Mesenchymal stem cell (in vitro differentiated cells and primary cell): ENCODE measurements at regions not wholly inside any gene's neighbourhood (a gene's known extent, or its start where the extent isn't known, plus 50 kb on each side); places are given as distances from the start of the nearest gene placed in this dataset.

ENCODE experiments used
- DNase-seq: peaks from one replicate; pipeline ENCODE4 v3.0.0-alpha.2; 2013
- H2AFZ ChIP-seq: one replicate; pipeline ENCODE4 v1.6.1; 2013; ENCODE audit warnings: low read depth, mild to moderate bottlenecking, control low read depth, inconsistent platforms, low read length, moderate library complexity
- H2AK5ac ChIP-seq: 2 replicates; pipeline ENCODE4 v1.6.1; 2013; ENCODE audit warnings: low read length, moderate library complexity, mild to moderate bottlenecking, inconsistent platforms; ENCODE audit not compliant: severe bottlenecking
- H2BK120ac ChIP-seq: one replicate; pipeline ENCODE4 v1.6.1; 2013; ENCODE audit warnings: low read depth, mild to moderate bottlenecking, inconsistent platforms, low read length, moderate library complexity
- H2BK12ac ChIP-seq, 2 experiments: one replicate each; pipeline ENCODE4 v1.6.1; 2013; ENCODE audit warnings: inconsistent platforms in 2 of 2, low read length in 2 of 2, mild to moderate bottlenecking in 2 of 2, moderate library complexity in 2 of 2, control low read depth in 1 of 2
- H2BK15ac ChIP-seq: one replicate; pipeline ENCODE4 v1.6.1; 2013; ENCODE audit warnings: mild to moderate bottlenecking, low read depth, inconsistent platforms; ENCODE audit not compliant: poor library complexity, severe bottlenecking
- H2BK5ac ChIP-seq: 2 replicates; pipeline ENCODE4 v1.6.1; 2013; ENCODE audit warnings: low read depth, mild to moderate bottlenecking, low read length, control low read depth, inconsistent platforms; ENCODE audit not compliant: poor library complexity, severe bottlenecking
- H3K14ac ChIP-seq, 2 experiments: one replicate each; pipeline ENCODE4 v1.6.1; 2013; ENCODE audit warnings: inconsistent platforms in 2 of 2, low read length in 2 of 2, control low read depth in 1 of 2, mild to moderate bottlenecking in 1 of 2, moderate library complexity in 1 of 2
- H3K18ac ChIP-seq, 2 experiments: one replicate each; pipeline ENCODE4 v1.6.1; 2013; ENCODE audit warnings: inconsistent platforms in 2 of 2, low read length in 2 of 2, control low read depth in 1 of 2, low read depth in 1 of 2, mild to moderate bottlenecking in 1 of 2
- H3K23ac ChIP-seq, 2 experiments: one replicate each; pipeline ENCODE4 v1.6.1; 2013; ENCODE audit warnings: inconsistent platforms in 2 of 2, low read length in 2 of 2, mild to moderate bottlenecking in 2 of 2, moderate library complexity in 2 of 2, control low read depth in 1 of 2
- H3K27ac ChIP-seq: 2 replicates; pipeline ENCODE4 v1.5.1; 2013; ENCODE audit warnings: mild to moderate bottlenecking, moderate library complexity, low read length, control low read depth, inconsistent platforms; ENCODE audit not compliant: poor library complexity, severe bottlenecking
- H3K27me3 ChIP-seq, 2 experiments: 2 replicates each; pipeline versions ENCODE4 v1.6.1 to v1.7.0; 2013; ENCODE audit warnings: low read length in 2 of 2, mild to moderate bottlenecking in 2 of 2, moderate library complexity in 2 of 2, control low read depth in 1 of 2, inconsistent platforms in 1 of 2; ENCODE audit not compliant: control insufficient read depth in 1 of 2, insufficient read depth in 1 of 2
- H3K36me3 ChIP-seq, 2 experiments: 2 replicates each; pipeline versions ENCODE4 v1.6.1 to v1.7.0; 2013; ENCODE audit warnings: low read length in 2 of 2, control low read depth in 1 of 2, inconsistent platforms in 1 of 2, low read depth in 1 of 2, mild to moderate bottlenecking in 1 of 2; ENCODE audit not compliant: insufficient read depth in 2 of 2, control insufficient read depth in 1 of 2
- H3K4ac ChIP-seq, 2 experiments: one replicate each; pipeline ENCODE4 v1.6.1; 2013; ENCODE audit warnings: inconsistent platforms in 2 of 2, low read length in 2 of 2, mild to moderate bottlenecking in 2 of 2, moderate library complexity in 2 of 2, control low read depth in 1 of 2, low read depth in 1 of 2
- H3K4me1 ChIP-seq: 2 replicates; pipeline ENCODE4 v1.6.1; 2013; ENCODE audit warnings: low read depth, low read length, control low read depth; ENCODE audit not compliant: control insufficient read depth, insufficient read depth
- H3K4me2 ChIP-seq: 2 replicates; pipeline ENCODE4 v1.6.1; 2013; ENCODE audit warnings: low read length, mild to moderate bottlenecking, inconsistent platforms; ENCODE audit not compliant: poor library complexity, severe bottlenecking
- H3K4me3 ChIP-seq, 2 experiments: 2 replicates each; pipeline versions ENCODE4 v1.5.1 to v1.7.0; 2013; ENCODE audit warnings: low read length in 2 of 2, mild to moderate bottlenecking in 2 of 2, control low read depth in 1 of 2, low read depth in 1 of 2; ENCODE audit not compliant: insufficient read depth in 1 of 2
- H3K79me1 ChIP-seq: replicated peaks from 2 replicates; pipeline ENCODE4 v1.6.1; 2013; ENCODE audit warnings: mild to moderate bottlenecking, control low read depth, low read length, inconsistent platforms; ENCODE audit not compliant: poor library complexity, severe bottlenecking
- H3K9ac ChIP-seq: 2 replicates; pipeline ENCODE4 v1.7.0; 2013; ENCODE audit warnings: mild to moderate bottlenecking, low read length, moderate library complexity
- H3K9me3 ChIP-seq: 2 replicates; pipeline ENCODE4 v1.7.0; 2013; ENCODE audit warnings: mild to moderate bottlenecking, low read length; ENCODE audit not compliant: control insufficient read depth
- H4K8ac ChIP-seq: one replicate; pipeline ENCODE4 v1.6.1; 2013; ENCODE audit warnings: inconsistent platforms, mild to moderate bottlenecking, low read length, moderate library complexity
- H4K91ac ChIP-seq: one replicate; pipeline ENCODE4 v1.6.1; 2013; ENCODE audit warnings: mild to moderate bottlenecking, low read length, inconsistent platforms
- WGBS: methylation state at CpG from one replicate; pipeline ENCODE4 v1.1.7; 2013; ENCODE audit warnings: mixed read lengths; 5-methylcytosine and 5-hydroxymethylcytosine counted together

DNA sequence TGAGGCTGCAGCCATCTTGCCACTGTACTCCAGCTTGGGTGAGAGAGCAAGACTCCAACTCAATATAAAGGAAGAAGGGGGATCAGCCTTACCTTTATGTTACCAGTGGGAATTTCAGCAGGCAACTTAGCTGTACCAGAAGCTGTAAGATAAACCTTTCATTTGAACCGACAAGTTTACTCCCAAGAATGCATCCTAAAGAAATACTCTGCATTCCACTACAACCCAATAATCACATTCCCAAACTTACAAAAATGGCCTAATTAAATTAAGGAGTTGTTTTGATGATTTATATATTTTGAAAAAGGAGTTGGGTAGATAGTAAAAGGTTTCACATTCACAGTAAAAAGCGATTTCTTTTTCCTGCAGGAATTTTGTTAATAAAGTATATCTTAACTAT, 241.4 kb downstream of the TTC8 start:
- Histone ChIP-seq H3K36me3 (no peaks in the 10 kb centered on the region), H2BK120ac (no peak overlapping the region), H2AFZ (no peak overlapping the region), H2AK5ac (no peak overlapping the region), H4K91ac (no peak overlapping the region), H2BK15ac (no peak overlapping the region), H3K23ac (no peak overlapping the region), H3K18ac (no peak overlapping the region), H3K9ac (no peak overlapping the region), H3K14ac (no peak overlapping the region), H3K4me1 (no peaks in the 10 kb centered on the region), H4K8ac (no peak overlapping the region), H3K9me3 (no peaks in the 10 kb centered on the region), H3K27me3 (no peaks in the 10 kb centered on the region), H3K4me2 (no peak overlapping the region), H3K79me1 (no peaks in the 10 kb centered on the region), H2BK5ac (no peak overlapping the region), H3K4me3 (no peak overlapping the region), H3K4ac (no peak overlapping the region), H3K27ac (no peak overlapping the region), H2BK12ac (no peak overlapping the region)
- no peak for DNase-seq
- no CpG with 5 or more reads among the region's 2 CpGs for WGBS

DNA sequence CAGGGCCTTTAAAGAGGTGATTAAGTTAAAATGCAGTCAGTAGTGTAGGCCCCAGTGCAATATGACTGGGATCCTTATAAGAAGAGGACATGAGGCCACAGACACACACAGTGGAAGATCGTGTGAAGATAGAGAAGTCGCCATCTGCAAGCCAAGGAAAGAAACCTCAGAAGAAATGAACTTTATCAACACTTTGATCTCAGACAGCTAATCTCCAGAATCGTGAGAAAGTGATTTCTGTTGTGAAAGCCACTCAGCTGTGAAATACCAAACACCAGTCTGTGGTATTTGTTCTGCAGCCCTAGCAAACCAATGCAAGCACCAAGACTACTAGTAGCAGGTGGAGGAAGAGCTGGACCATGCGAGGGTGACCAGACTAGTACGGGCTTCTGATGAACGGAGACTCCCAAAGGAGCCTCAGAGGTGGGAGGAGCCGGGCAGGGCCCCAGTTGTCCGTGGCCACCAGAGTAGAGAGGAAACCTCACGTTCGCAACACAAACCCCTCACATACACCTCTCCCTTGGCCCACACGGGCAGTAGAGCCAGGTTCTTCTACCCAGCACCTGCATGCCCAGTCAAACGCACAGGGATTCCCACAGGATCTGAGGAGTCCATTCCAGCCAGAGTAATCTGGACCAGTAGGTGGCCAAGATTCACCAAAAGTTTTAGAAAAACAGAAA, 243.0 kb downstream of the TTC8 start:
- Histone ChIP-seq H2AFZ (no peak overlapping the region), H3K4me1 (no peaks in the 10 kb centered on the region), H3K4ac (no peak overlapping the region), H2BK12ac (no peak overlapping the region), H3K4me3 (no peak overlapping the region), H3K18ac (no peak overlapping the region), H3K36me3 (no peaks in the 10 kb centered on the region), H3K4me2 (no peak overlapping the region), H3K23ac (no peak overlapping the region), H2BK120ac (no peak overlapping the region), H4K8ac (no peak overlapping the region), H3K14ac (no peak overlapping the region), H3K27me3 (no peaks in the 10 kb centered on the region), H2AK5ac (no peak overlapping the region), H3K9me3 (no peaks in the 10 kb centered on the region), H2BK5ac (no peak overlapping the region), H3K9ac (no peak overlapping the region), H2BK15ac (no peak overlapping the region), H3K79me1 (no peaks in the 10 kb centered on the region), H3K27ac (no peak overlapping the region), H4K91ac (no peak overlapping the region)
- DNase-seq = no peak
- 72% methylated on average over 11 of the region's 12 CpGs for WGBS

DNA sequence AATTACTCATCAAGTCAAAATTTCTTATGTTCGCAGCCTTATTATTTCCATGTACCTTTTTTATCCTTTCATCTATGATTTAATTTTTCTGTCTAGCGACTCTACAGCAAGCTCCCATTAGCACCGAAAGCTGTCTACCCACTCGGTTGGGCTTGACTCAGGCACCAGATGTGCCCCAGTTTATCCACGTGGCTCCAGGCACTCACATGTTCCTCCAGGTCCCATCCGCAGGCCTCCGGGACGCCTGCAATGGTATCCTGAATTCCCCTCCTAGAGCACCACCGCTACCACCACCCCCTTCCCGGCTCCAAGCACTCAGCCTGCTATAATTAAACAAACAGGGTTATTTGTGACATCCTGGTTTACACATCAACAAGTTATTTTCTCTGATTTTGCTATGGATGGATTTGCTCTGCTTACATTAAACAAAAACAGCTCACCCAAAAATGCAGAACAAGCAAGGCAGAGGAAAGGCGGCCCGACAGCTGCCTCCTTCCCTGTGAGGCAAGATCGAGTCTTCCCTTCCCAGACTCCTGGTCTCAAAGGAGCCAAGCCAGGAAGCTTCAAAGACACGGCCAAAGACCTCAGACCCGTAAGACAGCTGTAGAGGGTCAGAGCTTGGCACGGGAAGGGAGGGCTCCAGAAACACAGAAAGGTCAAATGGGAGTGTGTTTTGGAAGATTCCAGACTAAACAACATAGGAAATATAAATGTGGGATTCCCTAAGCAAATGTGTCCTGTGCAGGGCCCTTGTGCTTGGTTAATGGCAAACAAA, 253.8 kb downstream of the TTC8 start:
- H3K4me2 ChIP-seq = no peak overlapping the region
- no peaks in the 10 kb centered on the region for H3K9me3 ChIP-seq
- no peaks in the 10 kb centered on the region for H3K4me1 ChIP-seq
- no peak overlapping the region for H3K18ac ChIP-seq
- H3K4ac ChIP-seq = no peak overlapping the region
- no peaks in the 10 kb centered on the region for H3K36me3 ChIP-seq
- H4K8ac ChIP-seq = no peak overlapping the region
- WGBS = 66% methylated on average over 14 of the region's 16 CpGs
- no peak overlapping the region for H4K91ac ChIP-seq
- H2BK15ac ChIP-seq = no peak overlapping the region
- peak; percentile 57 for DNase-seq
- H3K27me3 ChIP-seq = peaks cover 6 to 21% of the 10 kb centered on the region in 2 experiments
- no peak overlapping the region for H3K23ac ChIP-seq
- H3K27ac ChIP-seq = no peak overlapping the region
- no peak overlapping the region for H3K14ac ChIP-seq
- H2BK120ac ChIP-seq = no peak overlapping the region
- no peak overlapping the region for H2BK5ac ChIP-seq
- no peaks in the 10 kb centered on the region for H3K79me1 ChIP-seq
- H2BK12ac ChIP-seq = no peak overlapping the region
- H2AK5ac ChIP-seq = no peak overlapping the region
- H2AFZ ChIP-seq = no peak overlapping the region
- no peak overlapping the region for H3K4me3 ChIP-seq
- no peak overlapping the region for H3K9ac ChIP-seq

DNA sequence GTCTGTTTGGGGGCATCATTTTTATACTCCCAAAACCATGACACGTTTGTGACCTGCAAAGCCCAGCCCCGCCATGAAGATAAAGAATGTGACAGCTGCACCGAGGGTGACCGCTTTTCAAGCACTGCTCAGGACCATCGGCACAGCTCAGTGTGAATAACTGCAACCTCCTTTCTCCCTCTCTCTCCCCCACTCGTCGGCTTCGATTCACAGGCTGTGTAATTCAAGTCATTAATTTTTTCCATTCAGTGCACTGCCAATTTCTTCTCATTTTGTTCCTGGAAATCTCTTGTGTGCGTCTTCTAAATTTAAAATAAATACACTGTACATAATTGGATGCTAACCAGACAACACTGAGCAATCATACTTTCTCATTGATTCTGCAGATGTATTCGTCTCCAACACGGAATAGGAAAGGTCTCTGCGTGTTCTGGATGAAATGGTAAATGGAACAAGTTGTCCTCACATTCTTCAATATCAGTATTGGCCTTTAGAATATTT, 260.8 kb downstream of the TTC8 start:
- Histone ChIP-seq H3K27ac (no peak overlapping the region), H3K9ac (no peak overlapping the region), H2BK12ac (no peak overlapping the region), H4K8ac (no peak overlapping the region), H3K18ac (no peak overlapping the region), H3K14ac (no peak overlapping the region), H3K79me1 (no peaks in the 10 kb centered on the region), H2BK5ac (no peak overlapping the region), H3K4ac (no peak overlapping the region), H2BK120ac (peak overlapping the region; percentile 27), H2AK5ac (no peak overlapping the region), H3K36me3 (no peaks in the 10 kb centered on the region), H2AFZ (no peak overlapping the region), H3K4me1 (no peaks in the 10 kb centered on the region), H4K91ac (no peak overlapping the region), H3K4me3 (peak overlapping the region in 1 of 2 experiments; percentile 39), H3K23ac (no peak overlapping the region), H2BK15ac (no peak overlapping the region), H3K4me2 (no peak overlapping the region), H3K27me3 (peaks cover 0 to 6% of the 10 kb centered on the region in 2 experiments), H3K9me3 (no peaks in the 10 kb centered on the region)
- 87% methylated on average over 9 of the region's 12 CpGs for WGBS
- DNase-seq = no peak
